GM12874 (cell line): ENCODE measurements at regions not wholly inside any gene's neighbourhood (a gene's known extent, or its start where the extent isn't known, plus 50 kb on each side); places are given as distances from the start of the nearest gene placed in this dataset.

Experiments
- CTCF ChIP-seq: IDR thresholded peaks from 2 replicates; pipeline ENCODE4 v1.5.1; 2011; ENCODE audit warnings: low read depth, mild to moderate bottlenecking, control low read depth, low read length, moderate library complexity; ENCODE audit not compliant: insufficient read depth

GRCh38 chr4:177660223-177660622 is 218.0 kb upstream of the AGA start:
- TF ChIP-seq CTCF: no peak

GRCh38 chr4:177667687-177668086 is 225.4 kb upstream of the AGA start:
- TF ChIP-seq CTCF: peak; percentile 52; the same call in 1 of the 2 replicates

- no peak for TF ChIP-seq CTCF
These were observed 229.2 kb upstream of the AGA start for GRCh38 chr4:177671387-177671786.

GRCh38 chr4:177671845-177672244 is 229.6 kb upstream of the AGA start:
- no peak for TF ChIP-seq CTCF

GRCh38 chr4:177673985-177674489 is 231.8 kb upstream of the AGA start:
- TF ChIP-seq CTCF: no peak

- TF ChIP-seq CTCF: no peak
These were observed 238.1 kb upstream of the AGA start for GRCh38 chr4:177680308-177680707.

GRCh38 chr4:177681902-177682301 is 239.7 kb upstream of the AGA start:
- TF ChIP-seq CTCF: no peak

- TF ChIP-seq CTCF: no peak
These were observed 244.9 kb upstream of the AGA start for GRCh38 chr4:177687117-177687516.
